Testis (tissue), 2 donors: ENCODE measurements at regions not wholly inside any gene's neighbourhood (a gene's known extent, or its start where the extent isn't known, plus 50 kb on each side); places are given as distances from the start of the nearest gene placed in this dataset.

Experiments
- DNase-seq: peaks from one replicate; pipeline ENCODE4 v3.0.0-alpha.2; 2019
- H3K27ac ChIP-seq, 2 donors: fragments of 200-600 bp; sonication (generic); one replicate each; pipeline ENCODE4 v1.5.1; 2019
- H3K27me3 ChIP-seq: fragments of 200-600 bp; sonication (generic); one replicate; pipeline ENCODE4 v1.5.1; 2019
- H3K36me3 ChIP-seq: fragments of 200-600 bp; sonication (generic); one replicate; pipeline ENCODE4 v1.5.1; 2017; ENCODE audit warnings: low read depth; ENCODE audit errors: missing control alignments
- H3K4me1 ChIP-seq: fragments of 200-600 bp; sonication (generic); one replicate; pipeline ENCODE4 v1.5.1; 2019
- H3K4me3 ChIP-seq, 2 donors: fragments of 200-600 bp; sonication (generic); one replicate each; pipeline ENCODE4 v1.5.1; 2017 to 2019
- H3K9me3 ChIP-seq: fragments of 200-600 bp; sonication (generic); one replicate; pipeline ENCODE4 v1.5.1; 2017
- POLR2A ChIP-seq: fragments of 450-650 bp; IDR thresholded peaks from one replicate; pipeline ENCODE4 v1.6.1; 2017; ENCODE audit warnings: antibody characterized with exemption, mild to moderate bottlenecking, moderate library complexity
- WGBS, 2 donors: methylation state at CpG; one replicate each; pipeline ENCODE4 v1.1.5; 2018; 5-methylcytosine and 5-hydroxymethylcytosine counted together
- intact Hi-C: fragments of 100-400 bp; cut with DNase I; formaldehyde crosslinking; loops from one replicate; pipeline ENCODE4 v1.15.1; 2023; ENCODE audit warnings: low total_unique reads
- TF ChIP-seq, protein P1 (sequence below), 3 experiments: fragments of 450-650 bp in 2 of 3; fragments of 200-600 bp in 1 of 3; sonication (generic) in 1 of 3; IDR thresholded peaks; one replicate each; pipeline ENCODE4 v1.5.1; 2016 to 2019; ENCODE audit warnings: antibody characterized with exemption in 3 of 3, mild to moderate bottlenecking in 2 of 3, moderate library complexity in 1 of 3

GRCh38 chr9:23496489-23497136 lies 329.4 kb downstream of the ELAVL2 start:
- no peak for DNase-seq

GRCh38 chr9:23497137-23497504 lies 328.9 kb downstream of the ELAVL2 start:
- WGBS, 2 donors: 67 to 74% methylated on average over 4 of the region's 4 CpGs
- H3K9me3 ChIP-seq: no peaks in the 10 kb centered on the region
- DNase-seq: no peak
- no peaks in the 10 kb centered on the region for H3K27me3 ChIP-seq
- no peak overlapping the region for H3K4me3 ChIP-seq
- H3K36me3 ChIP-seq: no peaks in the 10 kb centered on the region
- TF ChIP-seq, protein P1, sequence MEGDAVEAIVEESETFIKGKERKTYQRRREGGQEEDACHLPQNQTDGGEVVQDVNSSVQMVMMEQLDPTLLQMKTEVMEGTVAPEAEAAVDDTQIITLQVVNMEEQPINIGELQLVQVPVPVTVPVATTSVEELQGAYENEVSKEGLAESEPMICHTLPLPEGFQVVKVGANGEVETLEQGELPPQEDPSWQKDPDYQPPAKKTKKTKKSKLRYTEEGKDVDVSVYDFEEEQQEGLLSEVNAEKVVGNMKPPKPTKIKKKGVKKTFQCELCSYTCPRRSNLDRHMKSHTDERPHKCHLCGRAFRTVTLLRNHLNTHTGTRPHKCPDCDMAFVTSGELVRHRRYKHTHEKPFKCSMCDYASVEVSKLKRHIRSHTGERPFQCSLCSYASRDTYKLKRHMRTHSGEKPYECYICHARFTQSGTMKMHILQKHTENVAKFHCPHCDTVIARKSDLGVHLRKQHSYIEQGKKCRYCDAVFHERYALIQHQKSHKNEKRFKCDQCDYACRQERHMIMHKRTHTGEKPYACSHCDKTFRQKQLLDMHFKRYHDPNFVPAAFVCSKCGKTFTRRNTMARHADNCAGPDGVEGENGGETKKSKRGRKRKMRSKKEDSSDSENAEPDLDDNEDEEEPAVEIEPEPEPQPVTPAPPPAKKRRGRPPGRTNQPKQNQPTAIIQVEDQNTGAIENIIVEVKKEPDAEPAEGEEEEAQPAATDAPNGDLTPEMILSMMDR (IDR thresholded peaks at IDR 0.05): no peak
- no peak for TF ChIP-seq POLR2A
- H3K27ac ChIP-seq: no peak overlapping the region
- H3K4me1 ChIP-seq: no peaks in the 10 kb centered on the region
- intact Hi-C loops: no loop called here

More at GRCh38 chr9:23496489-23497136, 329.4 kb downstream of the ELAVL2 start:
- intact Hi-C loops: no loop called here
- TF ChIP-seq, protein P1 (IDR thresholded peaks at IDR 0.05): no peak
- no peak for TF ChIP-seq POLR2A
- H3K4me3 ChIP-seq: no peak overlapping the region
- H3K4me1 ChIP-seq: no peaks in the 10 kb centered on the region
- H3K9me3 ChIP-seq: no peaks in the 10 kb centered on the region
- 47 to 56% methylated on average over 2 of the region's 2 CpGs for WGBS, 2 donors
- no peaks in the 10 kb centered on the region for H3K36me3 ChIP-seq
- H3K27ac ChIP-seq: no peak overlapping the region
- H3K27me3 ChIP-seq: no peaks in the 10 kb centered on the region

- Histone ChIP-seq H3K27ac (no peak overlapping the region), H3K4me3 (no peak overlapping the region)
Observed at GRCh38 chr9:23502004-23502403, 324.0 kb downstream of the ELAVL2 start.

GRCh38 chr9:23522952-23523351 lies 303.1 kb downstream of the ELAVL2 start:
- no peak for TF ChIP-seq POLR2A
- TF ChIP-seq, protein P1 (IDR thresholded peaks at IDR 0.05): no peak
- intact Hi-C loops: no loop called here
- WGBS, 2 donors: 92 to 93% methylated on average over 2 to 3 of the region's 3 CpGs

More at GRCh38 chr9:23502004-23502403, 324.0 kb downstream of the ELAVL2 start:
- no peaks in the 10 kb centered on the region for H3K4me1 ChIP-seq
- intact Hi-C loops: no loop called here
- no peak for DNase-seq
- H3K27me3 ChIP-seq: no peaks in the 10 kb centered on the region
- WGBS, 2 donors: 91 to 100% methylated on average over 1 of the region's 1 CpG
- TF ChIP-seq POLR2A: no peak
- TF ChIP-seq, protein P1 (IDR thresholded peaks at IDR 0.05): no peak
- no peaks in the 10 kb centered on the region for H3K36me3 ChIP-seq
- H3K9me3 ChIP-seq: no peaks in the 10 kb centered on the region

DNA sequence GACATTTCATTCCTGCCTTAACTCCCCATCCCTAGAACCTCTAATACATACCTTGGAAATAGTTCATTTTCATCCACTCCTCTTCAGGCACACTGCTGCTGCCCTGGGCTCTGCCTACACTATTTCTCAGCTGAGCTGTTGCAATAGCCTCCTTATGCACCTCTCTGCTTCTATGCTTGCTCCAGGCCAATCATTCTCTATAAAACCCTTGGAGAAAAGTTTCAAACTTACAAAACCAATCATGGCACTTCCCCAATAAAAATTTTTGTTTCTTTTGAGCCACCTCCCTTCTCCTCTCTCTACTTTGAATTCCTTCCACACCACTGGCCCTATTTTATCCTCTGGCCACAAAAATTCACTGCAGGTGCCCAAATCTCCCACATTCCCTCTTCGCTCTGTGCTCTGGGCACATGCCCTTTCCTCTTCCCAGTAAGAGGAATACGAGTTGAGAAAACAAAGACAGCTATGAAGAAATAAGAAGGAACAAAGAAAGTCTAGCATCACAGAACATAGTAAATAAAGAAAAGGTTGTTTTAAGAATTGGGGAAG lies 301.4 kb downstream of the ELAVL2 start:
- no peaks in the 10 kb centered on the region for H3K4me1 ChIP-seq
- DNase-seq: no peak
- H3K27ac ChIP-seq: no peak overlapping the region
- H3K9me3 ChIP-seq: no peaks in the 10 kb centered on the region
- WGBS, 2 donors: 85 to 88% methylated on average over 2 of the region's 2 CpGs
- H3K27me3 ChIP-seq: no peaks in the 10 kb centered on the region
- TF ChIP-seq, protein P1 (IDR thresholded peaks at IDR 0.05): no peak
- TF ChIP-seq POLR2A: no peak
- H3K4me3 ChIP-seq: no peak overlapping the region
- intact Hi-C loops: no loop called here
- H3K36me3 ChIP-seq: no peaks in the 10 kb centered on the region

More at GRCh38 chr9:23522952-23523351, 303.1 kb downstream of the ELAVL2 start:
- no peaks in the 10 kb centered on the region for H3K4me1 ChIP-seq
- H3K9me3 ChIP-seq: no peaks in the 10 kb centered on the region
- H3K27ac ChIP-seq: no peak overlapping the region
- no peak for DNase-seq
- H3K4me3 ChIP-seq: no peak overlapping the region
- H3K27me3 ChIP-seq: no peaks in the 10 kb centered on the region
- H3K36me3 ChIP-seq: no peaks in the 10 kb centered on the region
